H1 (cell line): ENCODE measurements at regions not wholly inside any gene's neighbourhood (a gene's known extent, or its start where the extent isn't known, plus 50 kb on each side); places are given as distances from the start of the nearest gene placed in this dataset.

Experiments used
- CTCF ChIA-PET: fragments of 300-600 bp; sonication (Branson Sonifier 250); formaldehyde crosslinking; loops from one replicate; lab custom pipeline; 2021; ENCODE audit not compliant: partially characterized antibody; lab: Charles Lee
- POLR2A ChIA-PET: fragments of 300-600 bp; sonication (Branson Sonifier 250); formaldehyde crosslinking; loops from one replicate; lab custom pipeline; 2021; ENCODE audit warnings: inconsistent platforms; ENCODE audit not compliant: partially characterized antibody; lab: Charles Lee
- DNase-seq, 2 experiments: peaks; one replicate each; pipeline versions ENCODE4 v3.0.0 to v3.0.0-alpha.2; 2010 to 2022; ENCODE audit warnings: low spot score in 2 of 2, low read depth in 1 of 2, mixed read lengths in 1 of 2
- FAIRE-seq: peaks from 2 replicates; lab custom pipeline; 2011; peaks lifted over from hg19 to GRCh38; lab: Jason Lieb, UNC
- H2AFZ ChIP-seq: 2 replicates; pipeline ENCODE4 v1.8.1; 2012; ENCODE audit warnings: low read length, inconsistent platforms
- H2AK5ac ChIP-seq: 2 replicates; pipeline ENCODE4 v1.6.1; 2013; ENCODE audit warnings: low read depth, low read length
- H2BK120ac ChIP-seq: replicated peaks from 2 replicates; pipeline ENCODE3; 2013; ENCODE audit warnings: low read depth, low read length, inconsistent platforms
- H2BK12ac ChIP-seq: 2 replicates; pipeline ENCODE4 v1.6.1; 2013; ENCODE audit warnings: low read depth, low read length
- H2BK15ac ChIP-seq: 2 replicates; pipeline ENCODE4 v1.6.1; 2013; ENCODE audit warnings: low read length
- H2BK20ac ChIP-seq: 2 replicates; pipeline ENCODE4 v1.6.1; 2013; ENCODE audit warnings: low read length
- H2BK5ac ChIP-seq: 2 replicates; pipeline ENCODE4 v1.6.1; 2013; ENCODE audit warnings: low read depth, low read length
- H3K14ac ChIP-seq: 2 replicates; pipeline ENCODE4 v1.6.1; 2013; ENCODE audit warnings: inconsistent platforms; ENCODE audit not compliant: insufficient read length
- H3K18ac ChIP-seq: 2 replicates; pipeline ENCODE4 v1.6.1; 2013; ENCODE audit warnings: low read length; ENCODE audit errors: extremely low read depth
- H3K23ac ChIP-seq: 2 replicates; pipeline ENCODE4 v1.6.1; 2013; ENCODE audit warnings: inconsistent platforms; ENCODE audit not compliant: insufficient read length
- H3K23me2 ChIP-seq: 2 replicates; pipeline ENCODE4 v1.6.1; 2013; ENCODE audit warnings: low read depth, low read length
- H3K27ac ChIP-seq: 2 replicates; pipeline ENCODE4 v1.6.1; 2011; ENCODE audit warnings: low read depth, low read length, inconsistent platforms
- H3K27me3 ChIP-seq, 4 experiments: replicated peaks in 1 of 4; 1 replicate in 1 of 4; 2 replicates in 3 of 4; pipeline versions ENCODE4 v1.6.1 to v1.8.1; 2011 to 2013; ENCODE audit warnings: low read length in 3 of 4, mild to moderate bottlenecking in 3 of 4, inconsistent platforms in 2 of 4, mixed read lengths in 2 of 4, moderate library complexity in 1 of 4; ENCODE audit not compliant: control insufficient read depth in 3 of 4, insufficient read depth in 3 of 4; ENCODE audit errors: extremely low read depth in 1 of 4
- H3K36me3 ChIP-seq, 4 experiments: 2 replicates each; pipeline versions ENCODE4 v1.6.1 to v1.8.1; 2011 to 2013; ENCODE audit warnings: mild to moderate bottlenecking in 4 of 4, low read length in 3 of 4, moderate library complexity in 2 of 4, control low read depth in 1 of 4, inconsistent platforms in 1 of 4; ENCODE audit not compliant: insufficient read depth in 4 of 4, control insufficient read depth in 2 of 4
- H3K4ac ChIP-seq: replicated peaks from 2 replicates; pipeline ENCODE3; 2013; ENCODE audit warnings: low read length, low read depth, mixed read lengths, inconsistent platforms; ENCODE audit not compliant: insufficient read length
- H3K4me1 ChIP-seq, 4 experiments: replicated peaks in 1 of 4; 1 replicate in 1 of 4; 2 replicates in 3 of 4; pipeline versions ENCODE4 v1.6.1 to v1.8.1; 2011 to 2013; ENCODE audit warnings: low read length in 3 of 4, inconsistent platforms in 2 of 4, mixed read lengths in 1 of 4; ENCODE audit not compliant: insufficient read depth in 4 of 4, control insufficient read depth in 3 of 4
- H3K4me2 ChIP-seq, 2 experiments: 2 replicates each; pipeline versions ENCODE4 v1.6.1 to v1.8.1; 2011 to 2013; ENCODE audit warnings: low read depth in 2 of 2, low read length in 2 of 2, control low read depth in 1 of 2, inconsistent platforms in 1 of 2, mild to moderate bottlenecking in 1 of 2; ENCODE audit not compliant: insufficient read depth in 1 of 2
- H3K4me3 ChIP-seq, 4 experiments: fragments of 200-600, 300-600 bp in 1 of 4; sonication (generic), shearing (Covaris generic), sonication (Bioruptor Twin) in 1 of 4; 2 replicates each; pipeline versions ENCODE4 v1.5.1 to v1.8.1; 2011 to 2016; ENCODE audit warnings: low read length in 4 of 4, low read depth in 3 of 4, control low read depth in 2 of 4, inconsistent platforms in 2 of 4, mild to moderate bottlenecking in 2 of 4, mixed read lengths in 1 of 4, moderate library complexity in 1 of 4; ENCODE audit not compliant: insufficient read depth in 2 of 4; ENCODE audit errors: extremely low read depth in 1 of 4
- H3K56ac ChIP-seq: replicated peaks from 2 replicates; pipeline ENCODE3; 2013; ENCODE audit warnings: low read depth, mild to moderate bottlenecking, mixed read lengths, low read length, inconsistent platforms; ENCODE audit not compliant: insufficient read length
- H3K79me1 ChIP-seq: 2 replicates; pipeline ENCODE4 v1.6.1; 2013; ENCODE audit warnings: low read depth, low read length, control low read depth
- H3K79me2 ChIP-seq, 2 experiments: 2 replicates each; pipeline versions ENCODE4 v1.6.1 to v1.8.1; 2012 to 2013; ENCODE audit warnings: low read length in 2 of 2, mild to moderate bottlenecking in 2 of 2, inconsistent platforms in 1 of 2; ENCODE audit not compliant: insufficient read depth in 2 of 2, control insufficient read depth in 1 of 2
- H3K9ac ChIP-seq, 4 experiments: replicated peaks in 1 of 4; 1 replicate in 1 of 4; 2 replicates in 3 of 4; pipeline versions ENCODE4 v1.6.1 to v1.8.1; 2011 to 2013; ENCODE audit warnings: low read depth in 3 of 4, low read length in 3 of 4, control low read depth in 2 of 4, mild to moderate bottlenecking in 2 of 4, moderate library complexity in 2 of 4, inconsistent platforms in 1 of 4; ENCODE audit errors: extremely low read depth in 1 of 4
- H3K9me3 ChIP-seq, 2 experiments: 2 replicates each; pipeline versions ENCODE4 v1.6.1 to v1.8.1; 2012 to 2013; ENCODE audit warnings: mild to moderate bottlenecking in 2 of 2, moderate library complexity in 2 of 2, control low read depth in 1 of 2, inconsistent platforms in 1 of 2, low read depth in 1 of 2, low read length in 1 of 2, mixed read lengths in 1 of 2; ENCODE audit not compliant: insufficient read depth in 2 of 2
- H4K20me1 ChIP-seq, 2 experiments: replicated peaks in 1 of 2; 2 replicates each; pipeline versions ENCODE3 to v1.8.1; 2011 to 2013; ENCODE audit warnings: inconsistent platforms in 2 of 2, low read length in 2 of 2, mild to moderate bottlenecking in 1 of 2; ENCODE audit not compliant: insufficient read depth in 2 of 2, control insufficient read depth in 1 of 2
- H4K5ac ChIP-seq: 2 replicates; pipeline ENCODE4 v1.6.1; 2013; ENCODE audit warnings: low read length, low read depth, mixed read lengths, inconsistent platforms; ENCODE audit not compliant: insufficient read length
- H4K8ac ChIP-seq: 2 replicates; pipeline ENCODE4 v1.8.0; 2013; ENCODE audit warnings: mild to moderate bottlenecking, moderate library complexity, low read length, inconsistent platforms; ENCODE audit not compliant: insufficient read depth; ENCODE audit errors: extremely low read depth
- H4K91ac ChIP-seq: replicated peaks from 2 replicates; pipeline ENCODE3; 2013; ENCODE audit warnings: low read length, mixed read lengths, inconsistent platforms; ENCODE audit not compliant: insufficient read length
- BACH1 ChIP-seq: IDR thresholded peaks from 2 replicates; pipeline ENCODE4 v1.6.1; 2012; ENCODE audit warnings: low read length, improper control_type of control experiment
- CEBPB ChIP-seq: IDR thresholded peaks from 2 replicates; pipeline ENCODE4 v1.6.1; 2012; ENCODE audit warnings: low read depth, low read length
- GTF2F1 ChIP-seq: IDR thresholded peaks from 2 replicates; pipeline ENCODE4 v1.6.1; 2012; ENCODE audit warnings: low read depth, low read length, improper control_type of control experiment, borderline replicate concordance
- PHF8 ChIP-seq: fragments of 200-600 bp; sonication (generic); conservative IDR thresholded peaks from 2 replicates; pipeline ENCODE4 v1.7.1; 2012; ENCODE audit warnings: low read depth, mild to moderate bottlenecking, inconsistent platforms, low read length, moderate library complexity
- SIN3A ChIP-seq, 2 experiments: IDR thresholded peaks in 1 of 2; conservative IDR thresholded peaks in 1 of 2; 2 replicates each; pipeline ENCODE4 v1.6.1; 2011 to 2012; ENCODE audit warnings: low read length in 2 of 2, improper control_type of control experiment in 1 of 2, low read depth in 1 of 2, mild to moderate bottlenecking in 1 of 2
- TEAD4 ChIP-seq: IDR thresholded peaks from 2 replicates; pipeline ENCODE4 v1.6.1; 2012; ENCODE audit warnings: low read depth, low read length, inconsistent platforms, mixed read lengths
- WGBS, 2 experiments: shearing (Covaris generic) in 1 of 2; methylation state at CpG; one replicate each; pipeline versions ENCODE4 v1.1.6 to v1.1.7; 2013 to 2015; ENCODE audit warnings: low lambda C conversion rate in 2 of 2, mixed read lengths in 2 of 2, inconsistent platforms in 1 of 2, low coverage in 1 of 2, missing lambda C conversion rate in 1 of 2; ENCODE audit not compliant: insufficient replicate concordance in 2 of 2, insufficient coverage in 1 of 2, insufficient read length in 1 of 2; ENCODE audit errors: extremely low coverage in 1 of 2, missing lambda C conversion rate in 1 of 2; 5-methylcytosine and 5-hydroxymethylcytosine counted together

- DNase-seq (no peak), FAIRE-seq (no peak)
- POLR2A ChIA-PET: no interaction called here
- no peak overlapping the region for H2BK12ac ChIP-seq
- no peak overlapping the region for H4K91ac ChIP-seq
- 92% methylated on average over 1 of the region's 1 CpG; no CpG with 5 or more reads in 1 of the 2 experiments for WGBS, 2 experiments
- H3K9ac ChIP-seq: no peak overlapping the region
- no peaks in the 10 kb centered on the region for H4K20me1 ChIP-seq
- no peaks in the 10 kb centered on the region for H3K79me2 ChIP-seq
- no peak overlapping the region for H2BK20ac ChIP-seq
- H3K4me1 ChIP-seq: no peaks in the 10 kb centered on the region
- no peak overlapping the region for H2AFZ ChIP-seq
- H4K8ac ChIP-seq: no peak overlapping the region
- H3K56ac ChIP-seq: no peak overlapping the region
- TF ChIP-seq CEBPB (no peak), SIN3A (conservative IDR thresholded peaks at IDR 0.05 in 1 of 2, IDR thresholded peaks at IDR 0.05 in 1 of 2; ENCODE audit: low read depth in 1 of 2, low read length in 2 of 2) (no peak), BACH1 (peak; percentile 55), TEAD4 (no peak), GTF2F1 (no peak), PHF8 (no peak)
- no peak overlapping the region for H3K23ac ChIP-seq
- H3K4me3 ChIP-seq: no peak overlapping the region
- no peak overlapping the region for H3K27ac ChIP-seq
- H3K9me3 ChIP-seq: no peaks in the 10 kb centered on the region
- no peak overlapping the region for H2BK15ac ChIP-seq
- CTCF ChIA-PET: interaction anchor here (1.1 to 1.5 kb wide), 3 partner anchors 8 to 39 kb away, joined by 3 to 4 read pairs (median 3); no protein-coding TSS in a partner anchor
- no peaks in the 10 kb centered on the region for H3K36me3 ChIP-seq
- no peak overlapping the region for H3K14ac ChIP-seq
- H3K4me2 ChIP-seq: no peak overlapping the region
- no peak overlapping the region for H2BK120ac ChIP-seq
- no peak overlapping the region for H4K5ac ChIP-seq
- no peak overlapping the region for H3K18ac ChIP-seq
- no peak overlapping the region for H2AK5ac ChIP-seq
- H3K79me1 ChIP-seq: no peaks in the 10 kb centered on the region
- no peak overlapping the region for H3K4ac ChIP-seq
- H3K27me3 ChIP-seq: no peaks in the 10 kb centered on the region
- no peaks in the 10 kb centered on the region for H3K23me2 ChIP-seq
- no peak overlapping the region for H2BK5ac ChIP-seq
These were observed 59.1 kb upstream of the NT5E start for GRCh38 chr6:85390775-85391174.
